Stimulated activated CD4-positive, alpha-beta T cell treated with anti-CD3 and anti-CD28 coated beads, Interleukin-1b, Interleukin-23, amount 100 ng/mL, for 1 hour (primary cell): ENCODE measurements at regions not wholly inside any gene's neighbourhood (a gene's known extent, or its start where the extent isn't known, plus 50 kb on each side); places are given as distances from the start of the nearest gene placed in this dataset.
"Not testable (repeated sequence)": the region's sequence is repeated elsewhere in the genome, so short reads cannot be mapped to it uniquely, and the experiment has no call there.

ENCODE experiments used
- DNase-seq, 2 donors: peaks; one replicate each; pipeline ENCODE4 v3.0.0-alpha.2; 2020; ENCODE audit warnings: low read depth in 2 of 2

DNA sequence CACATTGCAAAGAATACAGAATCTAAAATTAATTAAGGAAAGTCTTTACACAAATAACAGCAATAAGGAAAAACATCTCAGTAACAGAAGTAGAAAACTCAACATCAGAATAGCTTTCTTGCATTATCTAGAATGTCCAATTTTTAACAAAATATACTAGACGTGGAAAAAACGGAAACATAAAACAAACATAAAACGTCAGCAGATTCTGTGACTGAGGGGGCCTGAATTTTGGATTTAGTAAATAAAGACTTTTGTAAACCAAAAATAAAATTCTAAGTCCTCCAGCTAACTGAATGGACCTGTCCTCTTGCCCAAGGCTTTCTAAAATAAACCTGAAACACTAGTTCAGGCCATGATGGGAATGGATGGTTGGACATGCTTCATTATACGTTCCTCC, 773.5 kb upstream of the LRRTM1 start:
- DNase-seq, result no peak

DNA sequence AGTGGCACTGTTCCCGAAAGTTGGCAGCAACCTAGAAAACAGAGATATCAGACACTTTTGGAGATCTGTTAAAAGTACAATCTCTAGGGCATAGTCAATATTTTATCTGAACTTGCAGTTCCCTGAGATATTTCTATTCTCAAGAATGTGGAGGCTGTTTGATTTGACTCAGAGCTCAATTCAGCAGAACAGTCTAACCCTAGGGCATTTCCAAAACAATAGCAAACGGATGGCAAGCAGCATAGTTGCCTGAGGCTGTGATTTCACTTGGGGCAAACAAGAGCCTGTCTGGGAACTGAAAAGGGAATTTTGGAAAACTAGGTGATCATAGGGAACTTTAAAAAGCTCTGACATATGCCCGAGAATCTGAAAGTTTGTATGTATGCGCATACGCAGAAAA, 772.8 kb upstream of the LRRTM1 start:
- DNase-seq, result no peak

- DNase-seq, result no peak
Observed at GRCh38 chr2:81073412-81073811, 768.9 kb upstream of the LRRTM1 start.

- DNase-seq, result no peak
Observed at GRCh38 chr2:81068144-81068543, 763.6 kb upstream of the LRRTM1 start.

GRCh38 chr2:81061016-81061415, 756.5 kb upstream of the LRRTM1 start:
- no peak for DNase-seq

DNA sequence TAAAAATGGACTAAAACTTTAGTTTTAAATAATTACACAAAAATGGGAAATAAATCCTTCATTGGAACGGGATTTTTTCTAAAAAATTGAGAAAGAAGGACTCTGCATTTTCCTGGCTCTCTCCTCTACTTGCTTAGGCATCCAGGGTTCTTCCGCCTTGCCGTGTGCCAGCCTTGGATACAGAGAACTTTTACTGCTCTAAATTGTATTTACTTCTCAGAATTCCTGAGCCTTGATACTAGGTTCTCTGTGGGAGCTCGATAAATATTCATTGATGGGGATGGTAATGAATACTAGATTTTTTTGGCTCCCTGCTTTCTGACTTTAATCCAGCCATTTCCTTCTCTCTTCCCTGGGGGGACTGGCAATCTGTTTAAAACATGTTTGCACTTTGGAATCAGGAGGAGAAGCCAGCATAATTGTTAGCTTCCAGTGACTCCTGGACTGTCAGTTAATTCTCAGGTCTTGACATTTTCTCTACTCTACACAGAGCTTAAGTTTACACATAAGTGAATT, 746.1 kb upstream of the LRRTM1 start:
- no peak for DNase-seq

DNA sequence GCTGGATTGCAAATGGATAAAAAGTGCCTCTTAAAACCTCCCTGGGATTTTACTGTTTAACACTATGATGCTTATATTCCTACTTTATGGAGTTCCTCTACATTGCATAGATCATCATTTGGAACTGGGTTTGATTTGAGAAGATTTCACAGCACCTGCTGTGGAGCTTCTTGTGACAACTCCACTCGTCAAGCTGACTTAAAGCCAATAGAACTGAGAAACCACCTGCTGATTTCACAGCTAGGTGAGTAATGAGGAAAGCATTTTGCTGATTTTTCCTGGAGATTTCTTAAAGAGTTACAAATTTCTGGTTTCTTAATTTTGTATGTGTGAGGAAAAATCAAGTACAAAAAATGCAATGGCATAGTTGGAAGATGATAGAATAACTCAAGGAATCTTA, 739.1 kb upstream of the LRRTM1 start:
- no peak for DNase-seq

- no peak for DNase-seq
Observed at GRCh38 chr2:81007104-81007503, 702.6 kb upstream of the LRRTM1 start.

DNA sequence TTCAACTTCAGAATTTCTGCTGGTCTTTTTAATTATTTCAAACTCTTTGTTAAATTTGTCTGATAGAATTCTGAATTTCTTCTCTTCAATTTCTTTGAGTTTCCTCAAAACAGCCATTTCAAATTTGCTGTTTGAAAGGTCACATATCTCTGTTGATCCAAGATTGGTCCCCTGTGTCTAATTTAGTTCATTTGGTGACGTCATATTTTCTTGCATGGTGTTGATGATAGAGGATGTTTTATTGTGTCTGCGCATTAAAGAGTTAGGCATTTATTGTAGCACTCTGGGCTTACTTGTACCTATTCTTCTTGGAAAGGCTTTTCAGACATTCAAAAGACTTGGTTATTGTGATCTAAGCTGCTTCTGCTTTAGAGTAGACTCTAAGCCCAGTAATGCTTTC, 698.4 kb upstream of the LRRTM1 start:
- no peak for DNase-seq

GRCh38 chr2:80987466-80987865, 682.9 kb upstream of the LRRTM1 start:
- DNase-seq, result no peak

DNA sequence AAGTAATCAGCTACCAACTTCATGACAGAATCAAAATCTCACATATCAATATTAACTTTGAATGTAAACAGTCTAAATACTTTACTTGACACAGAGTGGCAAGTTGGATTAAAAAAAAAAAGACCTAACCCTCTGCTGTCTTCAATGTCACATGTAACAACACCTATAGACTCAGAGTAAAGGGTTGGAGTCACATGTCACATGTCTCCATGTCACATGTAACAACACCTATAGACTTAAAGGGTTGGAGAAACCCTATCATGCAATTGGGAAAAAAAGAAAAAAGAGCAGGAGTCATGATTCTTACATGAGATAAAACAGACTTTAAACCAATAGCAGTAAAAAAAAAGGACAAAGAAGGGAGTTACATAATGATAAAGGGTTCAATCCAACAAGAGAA, 665.3 kb upstream of the LRRTM1 start:
- no peak for DNase-seq

GRCh38 chr2:80968450-80968849, 663.9 kb upstream of the LRRTM1 start:
- no peak for DNase-seq

GRCh38 chr2:80947601-80948130, 643.1 kb upstream of the LRRTM1 start:
- no peak for DNase-seq

GRCh38 chr2:80943487-80943886, 638.9 kb upstream of the LRRTM1 start:
- DNase-seq, result no peak

DNA sequence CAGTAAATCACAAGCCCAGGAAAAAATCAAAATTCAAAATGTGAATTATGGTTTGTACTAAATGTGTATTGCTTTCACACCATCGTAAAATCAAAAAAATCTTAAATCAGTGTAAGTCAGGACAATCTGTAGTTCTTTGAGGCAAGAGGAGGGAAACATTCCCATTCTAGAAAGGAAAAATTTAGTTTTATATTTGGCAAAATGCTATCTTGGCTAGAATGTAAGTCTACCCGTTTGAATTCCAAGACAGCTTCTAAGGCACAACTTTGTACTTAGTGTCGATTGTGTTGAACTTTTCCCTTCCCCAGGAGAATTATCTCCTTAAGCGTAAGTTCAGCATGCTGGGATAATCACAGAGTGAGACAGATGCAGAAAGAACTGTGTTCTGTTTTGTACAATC, 638.2 kb upstream of the LRRTM1 start:
- DNase-seq, result no peak

GRCh38 chr2:80938463-80938862, 633.9 kb upstream of the LRRTM1 start:
- DNase-seq, result no peak

DNA sequence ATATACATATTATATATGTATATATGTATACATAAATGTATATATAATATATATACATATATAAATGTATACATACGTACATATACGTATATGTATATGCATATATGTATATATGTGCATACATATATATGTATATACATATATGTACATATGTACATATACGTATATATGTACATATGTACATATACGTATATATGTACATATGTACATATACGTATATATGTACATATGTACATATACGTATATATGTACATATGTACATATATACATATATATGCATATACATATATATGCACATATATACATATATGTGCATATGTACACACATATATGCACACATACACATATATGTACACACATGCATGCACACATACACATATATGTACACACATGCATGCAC, 627.3 kb upstream of the LRRTM1 start:
- DNase-seq, result not testable (repeated sequence)

GRCh38 chr2:80930777-80931176, 626.2 kb upstream of the LRRTM1 start:
- no peak for DNase-seq

GRCh38 chr2:80926168-80926567, 621.6 kb upstream of the LRRTM1 start:
- DNase-seq, result no peak

DNA sequence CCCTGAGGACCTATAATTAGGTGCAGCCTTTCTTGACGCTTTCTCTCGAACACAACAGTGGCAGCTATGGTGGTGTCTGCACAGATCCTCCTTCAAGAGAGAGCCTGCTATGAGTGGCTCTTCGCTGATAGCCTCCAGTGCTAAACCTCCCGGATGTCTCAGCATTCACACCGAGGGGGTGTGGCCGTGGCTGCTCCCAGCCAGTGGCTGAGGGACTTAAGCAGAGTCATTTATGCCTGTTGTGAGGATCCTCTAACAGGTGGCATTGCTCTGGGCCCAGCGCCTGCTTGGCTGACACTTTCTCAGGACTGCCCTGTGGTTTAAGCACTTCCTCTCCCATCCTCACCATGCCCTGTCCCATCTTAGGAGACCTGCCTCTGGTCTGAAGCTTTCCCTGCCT, 592.0 kb upstream of the LRRTM1 start:
- no peak for DNase-seq

- no peak for DNase-seq
Observed at GRCh38 chr2:80894486-80894885, 589.9 kb upstream of the LRRTM1 start.

DNA sequence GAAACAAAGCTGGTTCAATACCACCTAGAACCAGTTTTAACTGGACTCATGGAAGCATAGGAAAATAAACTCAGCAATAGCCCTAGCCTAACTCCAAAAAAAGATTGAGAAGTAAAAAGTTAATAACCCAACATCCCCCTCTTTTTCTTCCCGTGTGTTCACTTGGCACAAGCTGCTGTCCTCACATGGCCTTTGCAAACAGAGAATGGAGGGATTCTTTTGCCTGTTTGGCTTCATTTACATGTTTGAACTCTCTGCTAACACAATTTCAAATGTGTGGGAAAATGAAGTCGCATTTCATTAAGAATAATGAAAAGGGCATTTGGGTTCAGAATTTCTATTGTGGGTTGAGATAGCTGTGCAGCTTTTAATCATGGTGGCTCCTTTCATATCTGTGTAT, 589.2 kb upstream of the LRRTM1 start:
- DNase-seq, result no peak

DNA sequence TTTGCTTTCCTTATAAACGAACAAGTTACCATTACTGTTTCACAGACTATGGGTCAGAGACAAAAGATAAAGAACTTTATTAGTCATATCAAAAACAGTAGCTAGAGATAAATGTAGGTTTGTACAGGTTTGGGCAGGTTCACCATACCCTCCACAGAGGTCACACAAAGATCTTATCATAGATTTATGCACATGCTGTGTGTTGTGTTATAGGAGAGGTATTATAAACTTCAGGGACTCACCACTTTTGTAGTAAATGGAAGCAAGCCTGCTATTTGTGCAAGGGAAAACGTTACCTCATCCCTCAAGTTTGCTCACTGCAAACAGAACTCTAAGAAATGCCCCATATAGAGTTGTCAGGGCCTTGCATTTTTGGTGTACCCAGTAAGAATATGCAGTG, 584.5 kb upstream of the LRRTM1 start:
- DNase-seq, result no peak

DNA sequence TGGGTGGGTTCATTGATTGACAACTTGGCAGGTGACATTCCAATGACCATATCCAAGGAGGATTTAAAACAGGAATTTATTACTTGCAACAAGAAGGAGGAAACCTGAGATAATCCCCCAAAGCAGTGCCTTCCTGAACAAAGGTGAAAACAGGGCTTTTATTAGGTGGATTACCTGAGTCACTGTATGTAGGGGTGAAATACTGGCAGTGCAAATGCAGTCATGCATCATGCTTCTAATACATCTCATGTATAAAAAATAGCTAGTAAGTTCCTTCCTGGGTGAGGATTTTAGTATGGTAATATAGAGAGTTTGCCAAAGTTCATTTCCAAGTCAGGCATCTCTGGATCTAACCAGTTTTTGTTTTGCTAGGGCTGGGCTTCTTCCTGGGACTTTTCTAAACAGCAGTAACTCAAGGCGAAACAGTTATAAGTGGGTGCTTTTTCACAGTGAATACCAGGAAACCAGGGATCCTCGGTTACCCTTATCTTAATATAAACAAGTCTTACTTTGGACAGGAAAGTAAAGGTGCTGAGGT, 583.4 kb upstream of the LRRTM1 start:
- no peak for DNase-seq
